HG02588 (cell line): ENCODE measurements at regions not wholly inside any gene's neighbourhood (a gene's known extent, or its start where the extent isn't known, plus 50 kb on each side); places are given as distances from the start of the nearest gene placed in this dataset.

ENCODE experiments used
- ATAC-seq: cut with Tn5 transposase; IDR thresholded peaks from one replicate; pipeline ENCODE4 v1.9.1; 2021; ENCODE audit warnings: mild to moderate bottlenecking, moderate library complexity; ENCODE audit not compliant: unreplicated experiment

GRCh38 chr6:119908157-119908556 is 558.6 kb upstream of the MAN1A1 start:
- ATAC-seq, result no peak

DNA sequence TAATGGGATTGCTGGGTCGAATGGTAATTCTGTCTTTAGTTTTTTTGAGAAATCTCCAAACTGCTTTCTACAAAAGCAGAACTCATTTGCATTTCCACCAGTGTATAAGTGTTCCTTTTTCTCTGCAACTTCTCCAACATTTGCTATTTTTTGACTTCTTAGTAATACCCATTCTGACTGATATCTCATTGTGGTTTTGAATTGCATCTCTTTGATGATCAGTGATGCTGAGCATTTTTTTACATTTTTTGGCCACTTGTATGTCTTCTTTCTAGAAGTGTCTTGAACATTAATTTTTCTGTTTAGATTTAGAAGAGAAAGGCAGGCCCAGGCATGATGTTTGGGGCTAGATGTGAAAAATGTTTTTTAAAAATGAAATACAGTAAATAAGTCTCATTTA is 553.1 kb upstream of the MAN1A1 start:
- ATAC-seq, result no peak

DNA sequence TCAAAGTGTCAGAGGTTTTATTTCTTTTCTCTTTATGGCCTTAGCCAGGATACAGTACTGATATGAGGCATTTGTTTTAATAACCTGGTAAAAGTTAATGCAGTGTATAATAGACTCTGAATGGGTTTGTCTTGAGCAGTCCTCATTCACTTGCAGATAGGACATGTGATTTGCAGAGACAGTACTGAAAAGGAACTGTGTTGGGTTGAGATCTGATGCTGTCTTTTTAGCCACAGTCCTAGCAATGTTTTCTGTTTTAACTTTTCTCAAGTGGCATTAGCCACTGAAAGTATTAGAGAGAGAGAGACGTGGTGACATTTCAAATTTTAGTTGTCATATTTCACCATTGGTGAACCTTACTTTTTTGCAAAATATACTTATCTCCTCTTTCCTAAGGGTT is 547.2 kb upstream of the MAN1A1 start:
- no peak for ATAC-seq

- ATAC-seq, result no peak
Measured at GRCh38 chr6:119895626-119896025, 546.1 kb upstream of the MAN1A1 start.

- no peak for ATAC-seq
Measured at GRCh38 chr6:119894811-119895210, 545.2 kb upstream of the MAN1A1 start.

DNA sequence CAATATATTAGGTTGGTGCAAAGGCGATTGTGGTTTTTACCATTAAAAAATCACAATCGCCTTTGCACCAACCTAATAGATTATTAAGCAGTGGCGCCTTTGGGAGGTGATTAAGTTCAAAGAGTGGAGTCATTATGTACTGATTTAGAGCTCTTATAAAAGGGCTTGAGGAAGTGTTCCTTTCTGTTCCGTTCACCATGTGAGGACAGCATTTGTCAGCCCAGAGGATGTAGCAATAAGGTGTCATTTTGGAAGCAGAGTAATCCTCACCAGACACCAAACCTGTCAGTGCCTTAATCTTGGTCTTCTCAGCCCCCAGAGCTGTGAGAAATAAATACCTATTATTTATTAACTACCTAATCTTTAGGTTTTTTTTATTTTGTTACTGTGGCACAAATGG is 542.1 kb upstream of the MAN1A1 start:
- no peak for ATAC-seq

DNA sequence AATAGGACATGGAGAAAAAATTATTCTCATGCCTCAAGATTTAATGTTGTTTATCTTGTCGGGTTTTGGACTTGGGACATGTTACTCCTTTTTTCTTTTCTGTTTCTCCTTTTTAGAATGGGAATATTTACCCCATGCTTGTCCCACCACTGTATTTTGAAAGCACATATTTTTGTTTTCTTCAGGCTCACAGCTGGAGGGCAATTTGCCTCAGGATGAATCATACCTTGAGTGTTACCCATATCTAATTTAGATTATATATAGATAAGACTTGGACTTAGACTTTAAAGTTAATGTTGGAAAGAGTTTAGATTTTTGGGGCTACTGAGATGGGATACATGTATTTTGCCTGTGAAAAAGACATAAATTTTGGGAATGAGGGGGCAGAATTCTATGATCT is 541.6 kb upstream of the MAN1A1 start:
- no peak for ATAC-seq

- ATAC-seq, result no peak
Measured at GRCh38 chr6:119890470-119890869, 540.9 kb upstream of the MAN1A1 start.

- ATAC-seq, result no peak
Measured at GRCh38 chr6:119887666-119888065, 538.1 kb upstream of the MAN1A1 start.

GRCh38 chr6:119881416-119881815 is 531.9 kb upstream of the MAN1A1 start:
- ATAC-seq, result no peak

GRCh38 chr6:119880840-119881239 is 531.3 kb upstream of the MAN1A1 start:
- no peak for ATAC-seq

DNA sequence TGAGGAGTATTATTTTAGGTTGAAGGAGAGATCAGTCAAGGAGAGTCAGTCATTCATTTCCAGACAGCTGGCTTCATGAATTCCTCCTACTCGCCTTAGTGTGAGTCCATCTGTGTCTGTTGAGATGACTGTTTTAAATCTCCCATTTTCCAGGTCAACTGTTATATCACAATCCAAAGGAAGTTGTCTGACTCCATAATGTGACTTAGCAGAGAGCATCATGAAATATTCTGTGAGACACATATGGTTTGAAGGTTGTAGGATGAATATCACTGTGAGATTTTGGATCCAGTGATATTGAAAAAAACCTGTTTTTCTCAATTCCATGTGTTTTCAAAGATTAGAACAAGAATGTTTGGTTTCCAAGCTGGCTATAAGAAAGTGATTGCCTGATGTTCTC is 530.2 kb upstream of the MAN1A1 start:
- no peak for ATAC-seq

DNA sequence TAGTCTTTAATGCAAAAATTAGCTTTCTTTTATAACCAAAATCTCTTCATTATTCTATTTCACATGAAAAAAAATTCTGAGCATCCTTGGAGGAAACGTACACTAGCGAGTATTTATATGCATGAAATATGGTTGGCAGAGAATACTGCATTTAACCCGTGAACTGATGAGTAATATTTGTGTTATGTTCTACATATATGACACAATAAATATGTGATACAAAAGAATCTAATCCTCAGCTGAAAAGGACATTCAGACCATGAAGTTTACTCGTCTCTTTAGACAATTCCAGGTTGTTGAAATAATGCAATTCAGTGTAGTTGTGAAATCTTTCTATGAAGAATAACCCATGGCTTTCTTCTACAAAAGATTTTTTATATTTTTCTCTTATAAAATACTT is 524.8 kb upstream of the MAN1A1 start:
- no peak for ATAC-seq

- ATAC-seq, result no peak
Measured at GRCh38 chr6:119873107-119873506, 523.5 kb upstream of the MAN1A1 start.

DNA sequence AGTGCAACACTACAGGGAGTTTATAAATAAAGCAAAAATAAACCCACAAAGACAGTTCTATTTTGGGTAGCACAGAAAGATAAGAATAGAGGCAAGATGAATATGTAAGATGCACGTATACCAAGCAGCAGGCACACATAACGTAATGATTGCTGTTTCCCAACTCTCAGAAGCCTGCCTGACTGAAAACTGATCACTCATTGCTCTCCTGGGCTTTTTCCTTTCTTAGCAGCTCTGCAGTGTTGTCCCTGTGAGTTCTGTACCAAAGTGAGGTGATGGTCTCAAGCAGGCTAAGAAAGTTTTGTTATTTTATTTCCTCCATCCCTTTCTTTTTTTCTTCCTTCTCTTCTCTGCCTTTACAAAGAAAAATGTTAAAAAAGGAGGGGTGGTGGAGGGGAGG is 522.0 kb upstream of the MAN1A1 start:
- ATAC-seq, result no peak

- no peak for ATAC-seq
Measured at GRCh38 chr6:119865466-119866350, 516.1 kb upstream of the MAN1A1 start.

DNA sequence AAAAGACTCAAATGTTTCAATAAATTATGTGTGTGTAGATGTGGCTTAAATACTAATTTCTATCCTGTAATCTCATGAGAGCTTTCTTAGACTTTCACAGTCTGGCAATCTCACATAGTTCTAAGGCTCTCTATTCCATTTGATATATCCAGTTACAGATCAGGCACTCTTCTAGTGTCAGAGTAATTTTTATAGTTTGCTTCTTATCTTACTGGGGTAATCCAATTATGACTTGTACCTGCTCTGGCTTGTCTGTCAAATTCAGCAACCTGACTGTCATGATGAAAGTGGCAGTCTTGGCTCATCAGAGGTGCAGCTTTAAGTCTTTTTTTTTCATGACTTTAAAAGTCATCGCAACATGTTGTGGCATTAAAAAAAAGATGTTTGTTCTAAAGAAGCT is 513.2 kb upstream of the MAN1A1 start:
- ATAC-seq, result no peak

GRCh38 chr6:119858901-119859300 is 509.3 kb upstream of the MAN1A1 start:
- no peak for ATAC-seq

GRCh38 chr6:119856136-119856535 is 506.6 kb upstream of the MAN1A1 start:
- peak; percentile 64 for ATAC-seq

DNA sequence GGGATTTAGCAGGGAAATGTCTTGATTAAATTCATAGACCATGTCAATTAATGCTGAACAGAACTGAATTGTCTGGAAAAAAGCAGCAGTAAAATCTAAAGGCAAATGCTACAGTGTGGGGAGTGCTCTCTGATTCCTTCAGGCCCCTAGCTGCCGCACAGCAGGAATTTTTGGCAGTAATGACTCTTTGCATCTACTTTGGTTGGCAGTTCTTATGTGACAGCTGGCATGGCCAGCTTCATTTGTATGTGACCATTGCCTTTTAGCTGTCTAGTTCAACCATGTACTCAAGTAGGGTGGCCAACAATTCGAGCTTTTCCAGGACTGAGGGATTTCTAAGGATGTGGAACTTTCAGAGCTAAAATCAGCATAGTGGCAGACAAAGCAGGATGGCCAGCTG is 499.1 kb upstream of the MAN1A1 start:
- no peak for ATAC-seq

DNA sequence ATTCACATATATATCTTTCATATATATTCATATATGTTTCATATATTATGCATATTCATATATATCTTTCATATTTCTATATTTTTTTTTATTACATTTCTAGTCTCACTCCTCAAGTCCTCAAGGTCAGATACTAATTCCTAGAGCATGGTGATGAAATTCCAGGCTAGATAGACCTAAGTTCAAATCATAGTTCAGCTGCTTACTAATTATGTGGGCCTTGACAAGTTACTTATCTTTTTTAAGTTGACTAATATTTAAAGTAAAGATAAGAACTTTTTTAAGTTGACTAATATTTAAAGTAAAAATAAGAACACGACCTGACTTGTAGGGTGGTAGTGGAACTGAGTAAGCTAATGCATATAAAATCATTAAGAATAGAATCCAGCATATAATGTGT is 495.6 kb upstream of the MAN1A1 start:
- no peak for ATAC-seq

- ATAC-seq, result no peak
Measured at GRCh38 chr6:119844387-119844786, 494.8 kb upstream of the MAN1A1 start.

DNA sequence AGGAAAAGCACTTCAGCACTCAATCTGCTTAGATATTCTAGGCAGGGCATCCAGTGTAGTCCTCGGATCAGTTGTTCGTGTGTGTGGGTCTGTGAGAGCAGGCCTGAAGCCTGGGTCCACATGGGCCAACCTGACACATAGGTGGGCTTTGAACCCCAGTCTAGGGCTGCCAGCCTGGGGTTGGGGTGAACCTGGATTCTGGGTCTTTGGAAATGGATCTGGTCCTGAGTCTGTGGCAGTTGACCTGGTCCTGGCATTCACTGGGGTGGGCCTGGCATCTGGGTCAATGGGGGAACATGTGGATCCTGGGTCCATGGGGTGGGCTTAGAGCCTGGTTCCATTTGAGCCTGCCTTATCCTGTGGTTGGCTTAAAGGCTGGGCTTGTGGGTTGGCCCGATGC is 492.6 kb upstream of the MAN1A1 start:
- no peak for ATAC-seq
